Heart right ventricle (tissue), 16 donors: ENCODE measurements at regions not wholly inside any gene's neighbourhood (a gene's known extent, or its start where the extent isn't known, plus 50 kb on each side); places are given as distances from the start of the nearest gene placed in this dataset.

Source experiments
- ATAC-seq, 8 donors: fragments of 200-7000 bp; cut with Tn5 transposase; one replicate each; pipeline ENCODE4 v1.9.1; 2020; ENCODE audit warnings: mild to moderate bottlenecking in 8 of 8, moderate library complexity in 8 of 8, moderate number of reproducible peaks in 1 of 8
- DNase-seq, 2 donors: peaks; one replicate each; pipeline ENCODE4 v3.0.0-alpha.2; 2020
- H3K27ac ChIP-seq, 10 donors: fragments of 200-600 bp; sonication (generic) in 2 of 10; one replicate each; pipeline versions ENCODE4 v1.5.0 to v1.8.0; 2020 to 2022; ENCODE audit warnings: mild to moderate bottlenecking in 3 of 10
- H3K27me3 ChIP-seq, 7 donors: fragments of 200-600 bp; one replicate each; pipeline ENCODE4 v1.8.0; 2021 to 2022; ENCODE audit warnings: mild to moderate bottlenecking in 2 of 7
- H3K36me3 ChIP-seq, 9 donors: fragments of 200-600 bp; sonication (generic) in 1 of 9; one replicate each; pipeline versions ENCODE4 v1.5.0 to v1.8.0; 2020 to 2022; ENCODE audit warnings: mild to moderate bottlenecking in 2 of 9
- H3K4me1 ChIP-seq, 9 donors: fragments of 200-600 bp; sonication (generic) in 1 of 9; one replicate each; pipeline versions ENCODE4 v1.5.0 to v1.8.0; 2020 to 2022; ENCODE audit warnings: mild to moderate bottlenecking in 4 of 9
- H3K4me3 ChIP-seq, 10 donors: fragments of 200-600 bp; sonication (generic) in 2 of 10; one replicate each; pipeline versions ENCODE4 v1.5.0 to v1.8.0; 2020 to 2022; ENCODE audit warnings: mild to moderate bottlenecking in 7 of 10, moderate library complexity in 2 of 10
- H3K9me3 ChIP-seq, 11 donors: fragments of 200-600 bp in 10 of 11; sonication (generic) in 2 of 11; one replicate each; pipeline versions ENCODE4 v1.5.0 to v1.8.0; 2013 to 2022; ENCODE audit warnings: mild to moderate bottlenecking in 2 of 11, control low read depth in 1 of 11, moderate library complexity in 1 of 11
- WGBS, 2 donors: extraction: QIAGEN DNeasy Blood & Tissue Kit; methylation state at CpG; one replicate each; pipeline ENCODE4 v1.1.7; 2013; ENCODE audit warnings: inconsistent platforms in 1 of 2; 5-methylcytosine and 5-hydroxymethylcytosine counted together
- intact Hi-C, 10 donors: fragments of 100-400 bp; cut with DNase I; formaldehyde crosslinking; loops; one replicate each; pipeline versions ENCODE4 v1.11.1 to v1.14.2; 2022
- TF ChIP-seq, protein P1 (sequence below), 9 donors: fragments of 200-600 bp; sonication (generic) in 2 of 9; IDR thresholded peaks; one replicate each; pipeline versions ENCODE4 v1.5.0 to v1.8.0; 2021 to 2022; ENCODE audit warnings: antibody characterized with exemption in 9 of 9, mild to moderate bottlenecking in 5 of 9, moderate library complexity in 1 of 9
- donor health status: Arrhythmogenic right ventricular cardiomyopathy.
- donor health status: ischemic (EF 13 %, LVEDD 7.1; RV severe dilation, severe dysfunction).
- donor health status: healthy with polysubstance abuse.
- donor health status: DM: no; HTN: yes; CAD: no.
- donor health status: DM: no; HTN: no; CAD: no.
- donor health status: ischemic (EF 25% LVEDD 6.9; RV normal size, moderate dysfunction).
- donor health status: ischemic (EF 25% LVEDD 5.7; RV mildly dilated, moderate dysfunction).
- donor health status: healthy.
- donor health status: DM: yes; HTN: yes; CAD: no.
- donor health status: Ischemic cardiomyopathy.
- donor health status: ischemic (EF 35%, LVEDD 5.7; RV mildly dilated, moderate dysfunction).
- donor health status: nonischemic (EF 11% LVEDD 7.7; RV severe dilation, severe dysfunction).
- donor health status: DM: yes; HTN: yes; CAD: no.
- donor health status: PGD.
- donor health status: ischemic (EF 29% LVEDD 5.4; RV normal size, mild dysfunction).
- donor health status: nonischemic (EF 23%, LVEDD 6.1; RV moderate dilation, normal function).

- WGBS, 2 donors = 78 to 85% methylated on average over 5 of the region's 5 CpGs
- TF ChIP-seq, protein P1, sequence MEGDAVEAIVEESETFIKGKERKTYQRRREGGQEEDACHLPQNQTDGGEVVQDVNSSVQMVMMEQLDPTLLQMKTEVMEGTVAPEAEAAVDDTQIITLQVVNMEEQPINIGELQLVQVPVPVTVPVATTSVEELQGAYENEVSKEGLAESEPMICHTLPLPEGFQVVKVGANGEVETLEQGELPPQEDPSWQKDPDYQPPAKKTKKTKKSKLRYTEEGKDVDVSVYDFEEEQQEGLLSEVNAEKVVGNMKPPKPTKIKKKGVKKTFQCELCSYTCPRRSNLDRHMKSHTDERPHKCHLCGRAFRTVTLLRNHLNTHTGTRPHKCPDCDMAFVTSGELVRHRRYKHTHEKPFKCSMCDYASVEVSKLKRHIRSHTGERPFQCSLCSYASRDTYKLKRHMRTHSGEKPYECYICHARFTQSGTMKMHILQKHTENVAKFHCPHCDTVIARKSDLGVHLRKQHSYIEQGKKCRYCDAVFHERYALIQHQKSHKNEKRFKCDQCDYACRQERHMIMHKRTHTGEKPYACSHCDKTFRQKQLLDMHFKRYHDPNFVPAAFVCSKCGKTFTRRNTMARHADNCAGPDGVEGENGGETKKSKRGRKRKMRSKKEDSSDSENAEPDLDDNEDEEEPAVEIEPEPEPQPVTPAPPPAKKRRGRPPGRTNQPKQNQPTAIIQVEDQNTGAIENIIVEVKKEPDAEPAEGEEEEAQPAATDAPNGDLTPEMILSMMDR (IDR thresholded peaks at IDR 0.05) = no peak
- ATAC-seq = no peak
Measured at GRCh38 chr13:63086286-63086685, 1670.6 kb upstream of the PCDH20 start.

GRCh38 chr13:63085851-63086250 is 1670.2 kb upstream of the PCDH20 start:
- WGBS, 2 donors = 65 to 72% methylated on average over 4 of the region's 4 CpGs
- no peaks in the 10 kb centered on the region for H3K36me3 ChIP-seq
- no peak overlapping the region for H3K4me3 ChIP-seq
- DNase-seq (no peak), ATAC-seq (no peak)
- TF ChIP-seq, protein P1 (IDR thresholded peaks at IDR 0.05) = no peak
- intact Hi-C loops = no loop called here
- peaks cover 0 to 27% (median 3%) of the 10 kb centered on the region in 11 donors for H3K9me3 ChIP-seq
- no peak overlapping the region for H3K27ac ChIP-seq
- no peaks in the 10 kb centered on the region for H3K4me1 ChIP-seq
- H3K27me3 ChIP-seq = no peaks in the 10 kb centered on the region

More at GRCh38 chr13:63086286-63086685, 1670.6 kb upstream of the PCDH20 start:
- Histone ChIP-seq H3K4me3 (no peak overlapping the region), H3K27ac (no peak overlapping the region), H3K27me3 (no peaks in the 10 kb centered on the region), H3K36me3 (no peaks in the 10 kb centered on the region), H3K4me1 (no peaks in the 10 kb centered on the region), H3K9me3 (peaks cover 0 to 22% (median 3%) of the 10 kb centered on the region in 11 donors)
- intact Hi-C loops = no loop called here
- DNase-seq = no peak

GRCh38 chr13:63081400-63082014 is 1665.9 kb upstream of the PCDH20 start:
- intact Hi-C loops = no loop called here
- H3K4me3 ChIP-seq = no peak overlapping the region
- peaks cover 0 to 50% (median 10%) of the 10 kb centered on the region in 11 donors for H3K9me3 ChIP-seq
- no peaks in the 10 kb centered on the region for H3K4me1 ChIP-seq
- H3K36me3 ChIP-seq = no peaks in the 10 kb centered on the region
- ATAC-seq (no peak), DNase-seq (no peak)
- 74 to 78% methylated on average over 2 of the region's 2 CpGs for WGBS, 2 donors
- no peak overlapping the region for H3K27ac ChIP-seq
- TF ChIP-seq, protein P1 (IDR thresholded peaks at IDR 0.05) = no peak
- no peaks in the 10 kb centered on the region for H3K27me3 ChIP-seq

- no peak for DNase-seq
- Histone ChIP-seq H3K27ac (no peak overlapping the region), H3K27me3 (no peaks in the 10 kb centered on the region), H3K4me3 (no peak overlapping the region), H3K4me1 (no peaks in the 10 kb centered on the region), H3K36me3 (no peaks in the 10 kb centered on the region), H3K9me3 (peaks cover 0 to 28% (median 0%) of the 10 kb centered on the region in 11 donors)
- TF ChIP-seq, protein P1 (IDR thresholded peaks at IDR 0.05) = no peak
- intact Hi-C loops = no loop called here
- no peak for ATAC-seq
Measured at GRCh38 chr13:63075126-63075525, 1659.5 kb upstream of the PCDH20 start.
